Body of pancreas (tissue), 4 donors: ENCODE measurements at regions not wholly inside any gene's neighbourhood (a gene's known extent, or its start where the extent isn't known, plus 50 kb on each side); places are given as distances from the start of the nearest gene placed in this dataset.

Source experiments
- POLR2A ChIP-seq, 3 donors: fragments of 450-650 bp; IDR thresholded peaks; one replicate each; pipeline ENCODE4 v1.6.1; 2016; ENCODE audit warnings: antibody characterized with exemption in 3 of 3, mild to moderate bottlenecking in 2 of 3
- TF ChIP-seq, protein P1 (sequence below), 7 experiments: fragments of 450-650 bp in 4 of 7; fragments of 200-600 bp in 3 of 7; sonication (generic) in 3 of 7; IDR thresholded peaks; one replicate each; pipeline ENCODE4 v1.5.1; 2016 to 2019; ENCODE audit warnings: antibody characterized with exemption in 7 of 7

- TF ChIP-seq, protein P1, sequence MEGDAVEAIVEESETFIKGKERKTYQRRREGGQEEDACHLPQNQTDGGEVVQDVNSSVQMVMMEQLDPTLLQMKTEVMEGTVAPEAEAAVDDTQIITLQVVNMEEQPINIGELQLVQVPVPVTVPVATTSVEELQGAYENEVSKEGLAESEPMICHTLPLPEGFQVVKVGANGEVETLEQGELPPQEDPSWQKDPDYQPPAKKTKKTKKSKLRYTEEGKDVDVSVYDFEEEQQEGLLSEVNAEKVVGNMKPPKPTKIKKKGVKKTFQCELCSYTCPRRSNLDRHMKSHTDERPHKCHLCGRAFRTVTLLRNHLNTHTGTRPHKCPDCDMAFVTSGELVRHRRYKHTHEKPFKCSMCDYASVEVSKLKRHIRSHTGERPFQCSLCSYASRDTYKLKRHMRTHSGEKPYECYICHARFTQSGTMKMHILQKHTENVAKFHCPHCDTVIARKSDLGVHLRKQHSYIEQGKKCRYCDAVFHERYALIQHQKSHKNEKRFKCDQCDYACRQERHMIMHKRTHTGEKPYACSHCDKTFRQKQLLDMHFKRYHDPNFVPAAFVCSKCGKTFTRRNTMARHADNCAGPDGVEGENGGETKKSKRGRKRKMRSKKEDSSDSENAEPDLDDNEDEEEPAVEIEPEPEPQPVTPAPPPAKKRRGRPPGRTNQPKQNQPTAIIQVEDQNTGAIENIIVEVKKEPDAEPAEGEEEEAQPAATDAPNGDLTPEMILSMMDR (IDR thresholded peaks at IDR 0.05) = no peak
- no peak for TF ChIP-seq POLR2A (IDR thresholded peaks at IDR 0.05)
Measured at GRCh38 chr16:31767267-31767666, 106.3 kb upstream of the ZNF267 start.
